ENCODE measurements at regions not wholly inside any gene's neighbourhood (a gene's known extent, or its start where the extent isn't known, plus 50 kb on each side); places are given as distances from the start of the nearest gene placed in this dataset.

- TF ChIP-seq CTCF (IDR thresholded peaks at IDR 0.05) (no peak), POLR2A (IDR thresholded peaks at IDR 0.05) (no peak)
Observed at GRCh38 chr12:125389061-125389697, 323.9 kb downstream of the AACS start.
